NT2/D1 (cell line): ENCODE measurements at regions not wholly inside any gene's neighbourhood (a gene's known extent, or its start where the extent isn't known, plus 50 kb on each side); places are given as distances from the start of the nearest gene placed in this dataset.

Experiments
- DNase-seq: peaks from one replicate; pipeline ENCODE4 v3.0.0-alpha.2; 2011; ENCODE audit warnings: low read depth, low spot score
- H3K27me3 ChIP-seq: 2 replicates; pipeline ENCODE4 v1.6.0; 2011; ENCODE audit warnings: mild to moderate bottlenecking; ENCODE audit not compliant: insufficient read length, insufficient read depth
- H3K36me3 ChIP-seq: 2 replicates; pipeline ENCODE4 v1.6.1; 2011; ENCODE audit warnings: mild to moderate bottlenecking, low read length, mixed read lengths; ENCODE audit not compliant: insufficient read depth, insufficient read length
- H3K4me1 ChIP-seq: 2 replicates; pipeline ENCODE4 v1.5.1; 2011; ENCODE audit not compliant: insufficient read depth, insufficient read length
- H3K4me3 ChIP-seq: 2 replicates; pipeline ENCODE4 v1.5.1; 2011; ENCODE audit warnings: low read depth; ENCODE audit not compliant: insufficient read length
- H3K9ac ChIP-seq: 2 replicates; pipeline ENCODE4 v1.6.0; 2011; ENCODE audit warnings: low read depth; ENCODE audit not compliant: insufficient read length
- H3K9me3 ChIP-seq: 2 replicates; pipeline ENCODE4 v1.5.1; 2011; ENCODE audit warnings: mild to moderate bottlenecking, low read length; ENCODE audit not compliant: insufficient read depth
- SUZ12 ChIP-seq: IDR thresholded peaks from 2 replicates; pipeline ENCODE4 v1.6.1; 2011; ENCODE audit not compliant: insufficient read length, insufficient read depth; ENCODE audit errors: extremely low read depth
- YY1 ChIP-seq: IDR thresholded peaks from 2 replicates; pipeline ENCODE4 v1.6.1; 2011; ENCODE audit not compliant: insufficient read length, insufficient read depth
- ZNF274 ChIP-seq: IDR thresholded peaks from 2 replicates; pipeline ENCODE4 v1.6.1; 2011; ENCODE audit warnings: mild to moderate bottlenecking, low read depth, low read length

DNA sequence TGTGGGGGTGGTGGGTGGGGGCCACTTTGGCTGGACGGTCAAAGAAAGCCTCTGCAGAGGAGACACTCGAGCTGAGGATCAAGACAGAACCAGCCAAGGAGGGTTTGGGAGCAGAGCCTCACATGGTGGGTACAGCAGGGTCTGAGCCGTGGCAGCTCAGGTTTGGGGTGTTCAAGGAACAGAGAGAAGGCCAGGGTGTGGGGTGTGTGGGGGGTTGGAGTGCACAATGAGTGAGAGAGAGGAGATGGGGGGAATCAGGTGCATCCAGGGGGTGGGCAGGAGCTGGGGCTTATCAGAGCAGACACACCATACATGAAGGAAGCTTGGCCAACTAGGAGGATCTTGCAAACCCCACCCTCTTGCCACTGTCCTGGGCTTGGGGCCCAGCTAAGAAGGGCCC, 140.0 kb downstream of the NSG2 start:
- Histone ChIP-seq H3K9ac (no peak overlapping the region), H3K27me3 (no peaks in the 10 kb centered on the region), H3K36me3 (no peaks in the 10 kb centered on the region), H3K4me1 (no peaks in the 10 kb centered on the region), H3K9me3 (no peaks in the 10 kb centered on the region), H3K4me3 (no peak overlapping the region)
- DNase-seq: no peak
- TF ChIP-seq YY1 (no peak), SUZ12 (no peak), ZNF274 (no peak)

DNA sequence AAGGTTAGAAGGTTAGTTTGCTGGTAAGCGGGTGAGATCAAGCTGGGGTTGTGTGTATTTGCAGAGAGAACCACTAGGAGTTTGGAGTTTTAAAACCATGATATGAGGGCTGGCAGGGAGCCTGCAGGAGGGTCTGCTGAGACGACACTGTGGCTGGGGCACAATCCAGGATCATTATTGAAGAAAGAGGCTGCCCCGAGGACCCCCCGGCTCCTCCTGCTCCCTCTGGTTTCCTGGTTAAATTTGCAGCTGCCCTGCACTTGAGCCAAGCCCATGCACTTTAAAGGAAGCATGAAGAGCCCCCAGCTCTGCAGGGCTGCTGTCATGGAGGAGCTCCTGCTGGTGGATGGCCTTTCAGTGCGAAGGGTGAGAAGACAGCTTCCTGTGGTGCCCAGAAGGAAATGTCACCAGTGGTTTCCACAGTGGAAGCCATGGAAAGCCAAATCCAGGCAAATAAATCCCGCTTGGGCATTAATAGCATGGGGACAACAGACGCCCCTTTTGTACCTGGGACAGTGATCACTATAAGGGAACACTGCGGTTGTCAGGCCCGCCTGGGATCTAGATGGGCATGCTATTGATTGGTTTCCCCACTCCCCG, 140.7 kb downstream of the NSG2 start:
- no peak for TF ChIP-seq YY1
- Histone ChIP-seq H3K9ac (no peak overlapping the region), H3K36me3 (no peaks in the 10 kb centered on the region), H3K27me3 (no peaks in the 10 kb centered on the region), H3K9me3 (no peaks in the 10 kb centered on the region), H3K4me3 (no peak overlapping the region), H3K4me1 (no peaks in the 10 kb centered on the region)
- no peak for DNase-seq

GRCh38 chr5:174187001-174187400, 141.5 kb downstream of the NSG2 start:
- Histone ChIP-seq H3K36me3 (no peaks in the 10 kb centered on the region), H3K9me3 (no peaks in the 10 kb centered on the region), H3K4me1 (no peaks in the 10 kb centered on the region), H3K9ac (no peak overlapping the region), H3K4me3 (no peak overlapping the region), H3K27me3 (no peaks in the 10 kb centered on the region)
- no peak for TF ChIP-seq SUZ12
- TF ChIP-seq YY1: no peak
- TF ChIP-seq ZNF274: no peak
- DNase-seq: no peak

DNA sequence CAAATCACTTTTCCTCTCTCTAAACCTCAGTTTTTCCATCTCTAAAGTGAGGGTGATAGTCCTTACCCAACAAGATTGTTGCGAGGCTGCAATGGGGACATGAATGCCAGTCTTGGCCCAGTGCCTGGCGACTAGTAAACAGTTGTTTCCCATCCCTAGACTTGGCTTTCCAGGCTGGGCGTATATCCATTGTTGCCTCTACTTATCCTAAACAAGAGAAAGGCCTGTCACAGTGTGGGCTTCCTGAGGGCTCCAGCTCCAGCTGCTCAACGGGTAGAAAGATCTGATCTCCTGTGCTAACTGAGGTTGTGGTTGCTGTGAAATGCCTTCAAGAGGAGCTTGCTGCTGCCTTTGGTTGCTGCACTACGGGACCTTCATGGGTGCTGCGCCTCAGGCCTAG, 142.0 kb downstream of the NSG2 start:
- H3K9me3 ChIP-seq: no peaks in the 10 kb centered on the region
- TF ChIP-seq ZNF274: no peak
- no peak for TF ChIP-seq SUZ12
- TF ChIP-seq YY1: no peak

DNA sequence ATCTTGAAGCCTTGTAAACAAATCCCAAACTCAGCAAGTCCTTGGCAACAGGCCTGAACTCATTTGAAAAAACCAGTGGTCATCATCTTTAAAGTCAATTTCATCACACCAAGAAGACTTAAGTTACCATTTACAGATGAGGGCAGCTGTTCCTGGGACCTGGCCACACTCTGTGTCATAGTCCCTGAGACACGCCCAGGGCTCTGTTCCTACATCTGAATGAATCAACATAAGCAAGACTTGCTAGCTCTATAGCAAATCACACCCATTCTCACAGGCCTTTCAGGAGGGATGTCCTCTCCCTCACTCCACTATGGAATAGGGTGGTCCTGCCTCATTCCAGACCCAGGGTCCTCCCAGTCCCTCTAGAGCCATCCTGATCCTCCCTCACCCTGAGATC, 142.8 kb downstream of the NSG2 start:
- Histone ChIP-seq H3K9ac (no peak overlapping the region), H3K4me3 (no peak overlapping the region), H3K36me3 (no peaks in the 10 kb centered on the region), H3K9me3 (no peaks in the 10 kb centered on the region), H3K27me3 (no peaks in the 10 kb centered on the region), H3K4me1 (no peaks in the 10 kb centered on the region)
- TF ChIP-seq YY1 (no peak), SUZ12 (no peak), ZNF274 (no peak)
- DNase-seq: no peak

More for the DNA sequence above, 142.0 kb downstream of the NSG2 start:
- Histone ChIP-seq H3K9ac (no peak overlapping the region), H3K36me3 (no peaks in the 10 kb centered on the region), H3K27me3 (no peaks in the 10 kb centered on the region), H3K4me1 (no peaks in the 10 kb centered on the region), H3K4me3 (no peak overlapping the region)
- no peak for DNase-seq

- Histone ChIP-seq H3K4me3 (no peak overlapping the region), H3K27me3 (no peaks in the 10 kb centered on the region), H3K9me3 (no peaks in the 10 kb centered on the region), H3K9ac (no peak overlapping the region), H3K4me1 (no peaks in the 10 kb centered on the region), H3K36me3 (no peaks in the 10 kb centered on the region)
- no peak for DNase-seq
- TF ChIP-seq YY1 (no peak), SUZ12 (no peak), ZNF274 (no peak)
Measured at GRCh38 chr5:174189654-174190541, 144.4 kb downstream of the NSG2 start.

DNA sequence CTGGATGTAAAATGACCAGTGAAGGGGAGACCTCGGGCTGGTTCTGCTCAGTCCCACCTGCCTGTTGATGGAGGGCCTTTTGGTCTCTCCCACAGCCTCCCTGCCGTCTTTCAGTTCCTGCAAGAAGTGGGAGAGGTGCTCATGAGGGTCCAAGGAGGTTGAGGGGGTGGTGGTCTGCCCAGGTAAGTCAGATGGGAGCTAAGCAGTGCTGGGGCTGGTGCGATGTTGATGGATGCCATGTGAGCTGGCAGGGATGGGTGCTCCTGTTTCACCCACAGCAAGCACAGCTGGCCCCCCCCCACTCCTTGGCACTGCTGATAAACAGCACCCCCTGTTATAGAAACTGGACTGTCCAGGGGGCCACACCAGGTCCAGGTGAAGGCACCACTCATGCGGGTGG, 145.6 kb downstream of the NSG2 start:
- H3K9ac ChIP-seq: no peak overlapping the region
- no peaks in the 10 kb centered on the region for H3K9me3 ChIP-seq
- no peak overlapping the region for H3K4me3 ChIP-seq
- no peaks in the 10 kb centered on the region for H3K4me1 ChIP-seq
- H3K27me3 ChIP-seq: no peaks in the 10 kb centered on the region
- TF ChIP-seq YY1 (no peak), ZNF274 (no peak), SUZ12 (no peak)
- no peak for DNase-seq
- H3K36me3 ChIP-seq: no peaks in the 10 kb centered on the region
